ENCODE measurements at regions not wholly inside any gene's neighbourhood (a gene's known extent, or its start where the extent isn't known, plus 50 kb on each side); places are given as distances from the start of the nearest gene placed in this dataset.

GRCh38 chr4:156237231-156237630 is 283.6 kb upstream of the CTSO start:
- no peak for TF ChIP-seq EZH2phosphoT487 (conservative IDR thresholded peaks at IDR 0.05; ENCODE audit: low read length)
- no peak for TF ChIP-seq CTCF (IDR thresholded peaks at IDR 0.05; ENCODE audit: insufficient read depth, low read length, poor library complexity, severe bottlenecking)
